HEK293 (cell line): ENCODE measurements at regions not wholly inside any gene's neighbourhood (a gene's known extent, or its start where the extent isn't known, plus 50 kb on each side); places are given as distances from the start of the nearest gene placed in this dataset.

Experiments used
- ZBTB8A ChIP-seq: fragments of 450-650 bp; formaldehyde crosslinking; IDR thresholded peaks from 2 replicates; pipeline ENCODE4 v1.5.1; 2016; ENCODE audit warnings: missing biosample characterization, missing genetic modification characterization
- ZNF121 ChIP-seq: fragments of 450-650 bp; formaldehyde crosslinking; IDR thresholded peaks from 2 replicates; pipeline ENCODE4 v1.5.1; 2016; ENCODE audit warnings: missing biosample characterization, missing genetic modification characterization
- ZNF175 ChIP-seq: fragments of 450-650 bp; formaldehyde crosslinking; IDR thresholded peaks from 2 replicates; pipeline ENCODE4 v1.5.1; 2016; ENCODE audit warnings: missing biosample characterization, missing genetic modification characterization
- ZSCAN30 ChIP-seq: fragments of 450-650 bp; IDR thresholded peaks from 2 replicates; pipeline ENCODE4 v1.5.1; 2018; ENCODE audit warnings: missing biosample characterization, mild to moderate bottlenecking, missing genetic modification characterization, moderate library complexity
- TF ChIP-seq, protein P1 (sequence below): fragments of 450-650 bp; formaldehyde crosslinking; IDR thresholded peaks from 2 replicates; pipeline ENCODE4 v1.5.1; 2016; ENCODE audit warnings: missing biosample characterization, missing genetic modification characterization
- TF ChIP-seq, protein P2 (sequence below): sonication (generic); formaldehyde crosslinking; IDR thresholded peaks from 2 replicates; pipeline ENCODE4 v1.8.1; 2022; ENCODE audit warnings: mild to moderate bottlenecking, moderate library complexity, missing genetic modification reagents

DNA sequence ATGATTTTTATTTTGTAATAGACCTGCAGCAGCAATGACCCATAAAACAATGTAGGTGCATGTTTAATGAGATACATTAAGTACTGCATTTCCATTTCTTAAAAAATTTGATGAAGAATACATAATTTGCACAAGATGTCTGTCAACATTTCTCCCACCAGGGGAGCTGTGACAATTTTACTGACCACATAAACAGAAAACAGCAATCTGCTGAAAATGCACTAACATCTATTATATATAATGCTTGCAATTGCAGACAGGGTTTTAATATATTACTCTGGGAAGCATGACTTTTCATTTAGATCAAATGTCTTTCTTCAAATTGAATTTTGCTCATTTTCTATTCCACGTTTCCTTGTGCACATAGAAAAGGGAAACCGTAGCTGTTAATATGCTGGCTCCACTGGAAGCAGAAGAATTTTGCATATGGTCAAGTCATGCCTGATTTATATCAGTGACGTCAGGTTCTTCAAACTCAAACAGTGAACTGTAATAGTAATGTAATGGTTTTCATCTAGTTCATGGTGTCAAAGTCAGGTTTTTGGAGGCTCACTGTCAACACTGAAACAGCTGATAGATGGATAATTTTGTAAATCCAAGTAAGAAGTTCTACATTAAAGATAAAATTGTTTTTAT, 79.8 kb upstream of the IGF1R start:
- no peak for TF ChIP-seq ZNF121 (tag by site-specific recombination)
- TF ChIP-seq, protein P1, sequence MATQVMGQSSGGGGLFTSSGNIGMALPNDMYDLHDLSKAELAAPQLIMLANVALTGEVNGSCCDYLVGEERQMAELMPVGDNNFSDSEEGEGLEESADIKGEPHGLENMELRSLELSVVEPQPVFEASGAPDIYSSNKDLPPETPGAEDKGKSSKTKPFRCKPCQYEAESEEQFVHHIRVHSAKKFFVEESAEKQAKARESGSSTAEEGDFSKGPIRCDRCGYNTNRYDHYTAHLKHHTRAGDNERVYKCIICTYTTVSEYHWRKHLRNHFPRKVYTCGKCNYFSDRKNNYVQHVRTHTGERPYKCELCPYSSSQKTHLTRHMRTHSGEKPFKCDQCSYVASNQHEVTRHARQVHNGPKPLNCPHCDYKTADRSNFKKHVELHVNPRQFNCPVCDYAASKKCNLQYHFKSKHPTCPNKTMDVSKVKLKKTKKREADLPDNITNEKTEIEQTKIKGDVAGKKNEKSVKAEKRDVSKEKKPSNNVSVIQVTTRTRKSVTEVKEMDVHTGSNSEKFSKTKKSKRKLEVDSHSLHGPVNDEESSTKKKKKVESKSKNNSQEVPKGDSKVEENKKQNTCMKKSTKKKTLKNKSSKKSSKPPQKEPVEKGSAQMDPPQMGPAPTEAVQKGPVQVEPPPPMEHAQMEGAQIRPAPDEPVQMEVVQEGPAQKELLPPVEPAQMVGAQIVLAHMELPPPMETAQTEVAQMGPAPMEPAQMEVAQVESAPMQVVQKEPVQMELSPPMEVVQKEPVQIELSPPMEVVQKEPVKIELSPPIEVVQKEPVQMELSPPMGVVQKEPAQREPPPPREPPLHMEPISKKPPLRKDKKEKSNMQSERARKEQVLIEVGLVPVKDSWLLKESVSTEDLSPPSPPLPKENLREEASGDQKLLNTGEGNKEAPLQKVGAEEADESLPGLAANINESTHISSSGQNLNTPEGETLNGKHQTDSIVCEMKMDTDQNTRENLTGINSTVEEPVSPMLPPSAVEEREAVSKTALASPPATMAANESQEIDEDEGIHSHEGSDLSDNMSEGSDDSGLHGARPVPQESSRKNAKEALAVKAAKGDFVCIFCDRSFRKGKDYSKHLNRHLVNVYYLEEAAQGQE (tag by site-specific recombination): no peak
- no peak for TF ChIP-seq ZNF175 (tag by site-specific recombination)
- TF ChIP-seq, protein P2, sequence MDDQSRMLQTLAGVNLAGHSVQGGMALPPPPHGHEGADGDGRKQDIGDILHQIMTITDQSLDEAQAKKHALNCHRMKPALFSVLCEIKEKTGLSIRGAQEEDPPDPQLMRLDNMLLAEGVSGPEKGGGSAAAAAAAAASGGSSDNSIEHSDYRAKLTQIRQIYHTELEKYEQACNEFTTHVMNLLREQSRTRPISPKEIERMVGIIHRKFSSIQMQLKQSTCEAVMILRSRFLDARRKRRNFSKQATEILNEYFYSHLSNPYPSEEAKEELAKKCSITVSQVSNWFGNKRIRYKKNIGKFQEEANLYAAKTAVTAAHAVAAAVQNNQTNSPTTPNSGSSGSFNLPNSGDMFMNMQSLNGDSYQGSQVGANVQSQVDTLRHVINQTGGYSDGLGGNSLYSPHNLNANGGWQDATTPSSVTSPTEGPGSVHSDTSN: no peak
- TF ChIP-seq ZSCAN30: no peak
- no peak for TF ChIP-seq ZBTB8A (tag by site-specific recombination)
